ENCODE measurements at regions not wholly inside any gene's neighbourhood (a gene's known extent, or its start where the extent isn't known, plus 50 kb on each side); places are given as distances from the start of the nearest gene placed in this dataset.

DNA sequence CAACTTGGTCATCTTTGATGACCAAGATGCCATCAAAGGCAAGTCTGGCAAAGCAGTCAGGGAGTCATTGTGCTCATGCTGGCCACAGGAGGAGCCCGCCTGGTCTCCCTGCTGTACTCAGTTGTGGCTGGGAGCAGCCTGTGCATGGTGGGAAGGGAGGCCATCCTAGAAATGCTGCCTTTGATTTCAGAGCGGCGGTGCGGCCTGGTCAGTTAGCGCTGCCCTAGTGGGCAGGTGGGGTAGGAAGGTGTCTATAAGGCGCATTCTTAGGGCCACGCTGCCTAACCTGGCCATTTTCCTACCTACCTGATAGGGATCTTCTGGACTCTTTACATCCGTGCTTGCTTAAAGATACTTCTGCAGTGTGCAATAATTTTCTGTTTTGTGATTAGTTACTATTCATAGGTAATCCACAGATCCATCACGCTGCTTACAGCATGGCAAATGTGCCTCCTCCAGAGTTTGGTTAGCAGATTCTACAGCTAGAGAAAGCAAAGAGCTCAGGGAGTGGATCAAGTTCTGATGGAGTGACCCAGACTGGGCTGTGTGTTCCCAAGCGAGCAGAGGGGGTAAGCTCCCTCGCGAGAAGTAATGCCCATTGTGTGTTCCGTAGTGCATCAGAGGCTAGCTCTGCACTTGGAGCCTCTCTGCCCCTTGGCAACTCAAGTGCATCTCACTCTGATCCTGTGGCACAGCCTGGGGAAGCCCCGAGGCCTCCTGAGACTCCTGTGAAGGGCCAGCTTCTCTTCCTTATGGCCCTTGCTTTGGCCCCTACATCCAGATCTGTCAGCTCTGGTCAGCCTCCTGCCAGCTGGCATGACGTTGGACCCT, 970.1 kb upstream of the ZNF722 start:
- TF ChIP-seq, protein P1, sequence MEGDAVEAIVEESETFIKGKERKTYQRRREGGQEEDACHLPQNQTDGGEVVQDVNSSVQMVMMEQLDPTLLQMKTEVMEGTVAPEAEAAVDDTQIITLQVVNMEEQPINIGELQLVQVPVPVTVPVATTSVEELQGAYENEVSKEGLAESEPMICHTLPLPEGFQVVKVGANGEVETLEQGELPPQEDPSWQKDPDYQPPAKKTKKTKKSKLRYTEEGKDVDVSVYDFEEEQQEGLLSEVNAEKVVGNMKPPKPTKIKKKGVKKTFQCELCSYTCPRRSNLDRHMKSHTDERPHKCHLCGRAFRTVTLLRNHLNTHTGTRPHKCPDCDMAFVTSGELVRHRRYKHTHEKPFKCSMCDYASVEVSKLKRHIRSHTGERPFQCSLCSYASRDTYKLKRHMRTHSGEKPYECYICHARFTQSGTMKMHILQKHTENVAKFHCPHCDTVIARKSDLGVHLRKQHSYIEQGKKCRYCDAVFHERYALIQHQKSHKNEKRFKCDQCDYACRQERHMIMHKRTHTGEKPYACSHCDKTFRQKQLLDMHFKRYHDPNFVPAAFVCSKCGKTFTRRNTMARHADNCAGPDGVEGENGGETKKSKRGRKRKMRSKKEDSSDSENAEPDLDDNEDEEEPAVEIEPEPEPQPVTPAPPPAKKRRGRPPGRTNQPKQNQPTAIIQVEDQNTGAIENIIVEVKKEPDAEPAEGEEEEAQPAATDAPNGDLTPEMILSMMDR (IDR thresholded peaks at IDR 0.05), result no peak
- no peak for TF ChIP-seq POLR2A (IDR thresholded peaks at IDR 0.05)
- TF ChIP-seq POLR2AphosphoS5 (IDR thresholded peaks at IDR 0.05), result no peak
- no peak for TF ChIP-seq EP300 (IDR thresholded peaks at IDR 0.05; ENCODE audit: low read depth)
- no peak for DNase-seq
- Histone ChIP-seq H3K4me1 (no peaks in the 10 kb centered on the region), H3K36me3 (no peaks in the 10 kb centered on the region), H3K4me3 (no peak overlapping the region), H3K9me3 (no peaks in the 10 kb centered on the region), H3K27ac (no peak overlapping the region), H3K27me3 (no peaks in the 10 kb centered on the region)
- in situ Hi-C loops (cut with MboI; ENCODE audit: low pct_ligation_motif_present in 1 of 4, low pct_unique_long_range_greater_than_20kb in 1 of 4, low sequenced_read_pairs in 3 of 4) (no loop called here), intact Hi-C loops (cut with DNase I; ENCODE audit: low total_unique reads) (no loop called here)
- WGBS, 2 donors (ENCODE audit: low coverage in 1 of 2), result 77% methylated on average over 15 of the region's 15 CpGs; no CpG with 5 or more reads in 1 of the 2 donors

DNA sequence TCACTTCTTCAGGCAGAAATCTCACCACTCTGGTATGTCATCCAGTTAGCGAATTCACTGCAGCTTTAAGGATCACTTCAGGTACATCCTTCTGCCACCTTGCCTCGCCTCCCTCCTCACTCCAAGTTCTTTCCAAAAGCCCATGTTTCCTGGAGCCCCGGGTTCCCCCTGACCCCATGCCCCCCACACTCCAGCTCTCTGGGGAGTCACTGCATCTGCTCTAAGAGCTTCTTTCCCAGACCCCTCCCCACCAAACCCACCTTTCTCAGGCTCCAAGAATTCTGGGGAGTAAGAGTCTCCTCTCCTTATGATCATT, 969.5 kb upstream of the ZNF722 start:
- TF ChIP-seq EP300 (IDR thresholded peaks at IDR 0.05; ENCODE audit: low read depth) (no peak), POLR2AphosphoS5 (IDR thresholded peaks at IDR 0.05) (no peak)
- Histone ChIP-seq H3K4me3 (no peak overlapping the region), H3K27me3 (no peaks in the 10 kb centered on the region), H3K36me3 (no peaks in the 10 kb centered on the region), H3K9me3 (no peaks in the 10 kb centered on the region), H3K27ac (no peak overlapping the region), H3K4me1 (no peaks in the 10 kb centered on the region)
- no peak for DNase-seq
- in situ Hi-C loops (cut with MboI; ENCODE audit: low pct_ligation_motif_present in 1 of 4, low pct_unique_long_range_greater_than_20kb in 1 of 4, low sequenced_read_pairs in 3 of 4), result no loop called here
- WGBS, 2 donors (ENCODE audit: low coverage in 1 of 2), result 53 to 63% methylated on average over 3 of the region's 3 CpGs
- intact Hi-C loops (cut with DNase I; ENCODE audit: low total_unique reads), result no loop called here

DNA sequence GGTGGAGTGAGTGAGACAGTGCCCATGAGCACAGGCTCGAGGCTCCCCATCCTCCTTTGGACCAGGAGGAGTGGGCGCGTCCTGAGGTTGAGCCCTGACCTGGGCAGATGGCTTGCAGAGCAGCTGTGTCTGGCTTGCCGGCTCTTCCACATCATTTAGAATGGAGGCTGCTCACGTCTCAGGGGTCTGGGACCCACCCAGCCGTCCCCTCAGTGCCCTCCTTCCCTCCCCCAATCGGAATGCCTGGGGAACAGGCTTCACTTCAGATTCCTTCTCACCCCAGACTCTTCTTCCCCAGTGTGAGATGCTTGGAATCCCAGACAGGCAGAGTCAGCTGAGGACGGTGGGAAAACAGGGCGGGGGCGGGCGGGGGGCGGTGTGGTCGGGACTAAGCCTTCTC, 968.6 kb upstream of the ZNF722 start:
- TF ChIP-seq POLR2AphosphoS5 (IDR thresholded peaks at IDR 0.05), result no peak
- no peak for TF ChIP-seq EP300 (IDR thresholded peaks at IDR 0.05; ENCODE audit: low read depth)
- TF ChIP-seq, protein P1 (IDR thresholded peaks at IDR 0.05), result no peak
- TF ChIP-seq POLR2A (IDR thresholded peaks at IDR 0.05), result no peak
- DNase-seq, result no peak
- Histone ChIP-seq H3K36me3 (no peaks in the 10 kb centered on the region), H3K27ac (no peak overlapping the region), H3K4me1 (no peaks in the 10 kb centered on the region), H3K27me3 (no peaks in the 10 kb centered on the region), H3K4me3 (no peak overlapping the region), H3K9me3 (peaks cover 0 to 2% of the 10 kb centered on the region in 2 donors)
- intact Hi-C loops (cut with DNase I; ENCODE audit: low total_unique reads), result no loop called here
- 72% methylated on average over 13 of the region's 13 CpGs; no CpG with 5 or more reads in 1 of the 2 donors for WGBS, 2 donors (ENCODE audit: low coverage in 1 of 2)
- in situ Hi-C loops (cut with MboI; ENCODE audit: low pct_ligation_motif_present in 1 of 4, low pct_unique_long_range_greater_than_20kb in 1 of 4, low sequenced_read_pairs in 3 of 4), result no loop called here

DNA sequence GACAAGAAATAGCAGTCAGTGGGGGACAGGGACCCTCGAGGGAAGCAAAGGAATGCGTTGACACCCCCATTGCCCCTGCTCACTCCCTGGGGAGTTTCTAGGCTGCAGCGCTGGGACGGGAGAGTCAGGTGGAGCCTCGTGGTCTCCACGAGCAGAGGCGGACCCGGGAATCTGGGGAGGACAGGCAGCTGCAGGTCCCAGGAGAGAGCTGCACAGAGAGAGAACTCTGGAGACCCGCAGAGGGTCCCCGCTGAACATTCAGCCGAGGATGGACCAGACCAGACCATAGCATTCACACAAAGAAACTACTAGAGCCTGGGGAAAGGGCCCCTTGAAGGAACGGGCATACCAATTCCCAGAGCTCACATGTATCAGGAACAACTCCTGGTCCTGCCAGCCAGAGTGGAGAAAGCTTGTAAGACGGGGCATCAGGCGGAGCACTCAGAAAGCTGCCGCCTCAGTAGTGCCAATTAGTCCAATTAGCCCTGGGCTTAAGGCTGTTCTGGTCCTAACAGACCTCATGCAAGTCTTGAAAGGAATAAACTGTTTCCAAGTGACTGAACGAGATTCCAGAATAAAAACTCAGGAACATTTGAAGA, 966.7 kb upstream of the ZNF722 start:
- H3K9me3 ChIP-seq, result peaks cover 0 to 4% of the 10 kb centered on the region in 2 donors

More for the DNA sequence above, 966.7 kb upstream of the ZNF722 start:
- no peak for TF ChIP-seq POLR2A (IDR thresholded peaks at IDR 0.05)
- TF ChIP-seq, protein P1 (IDR thresholded peaks at IDR 0.05), result no peak
- TF ChIP-seq POLR2AphosphoS5 (IDR thresholded peaks at IDR 0.05), result no peak
- no peak for TF ChIP-seq EP300 (IDR thresholded peaks at IDR 0.05; ENCODE audit: low read depth)
- in situ Hi-C loops (cut with MboI; ENCODE audit: low pct_ligation_motif_present in 1 of 4, low pct_unique_long_range_greater_than_20kb in 1 of 4, low sequenced_read_pairs in 3 of 4), result no loop called here
- Histone ChIP-seq H3K27me3 (no peaks in the 10 kb centered on the region), H3K27ac (no peak overlapping the region), H3K36me3 (no peaks in the 10 kb centered on the region), H3K4me1 (no peaks in the 10 kb centered on the region), H3K4me3 (no peak overlapping the region)
- DNase-seq, result no peak
- 70 to 76% methylated on average over 7 to 15 of the region's 16 CpGs for WGBS, 2 donors (ENCODE audit: low coverage in 1 of 2)
- intact Hi-C loops (cut with DNase I; ENCODE audit: low total_unique reads), result no loop called here
